ENCODE measurements at regions not wholly inside any gene's neighbourhood (a gene's known extent, or its start where the extent isn't known, plus 50 kb on each side); places are given as distances from the start of the nearest gene placed in this dataset.

DNA sequence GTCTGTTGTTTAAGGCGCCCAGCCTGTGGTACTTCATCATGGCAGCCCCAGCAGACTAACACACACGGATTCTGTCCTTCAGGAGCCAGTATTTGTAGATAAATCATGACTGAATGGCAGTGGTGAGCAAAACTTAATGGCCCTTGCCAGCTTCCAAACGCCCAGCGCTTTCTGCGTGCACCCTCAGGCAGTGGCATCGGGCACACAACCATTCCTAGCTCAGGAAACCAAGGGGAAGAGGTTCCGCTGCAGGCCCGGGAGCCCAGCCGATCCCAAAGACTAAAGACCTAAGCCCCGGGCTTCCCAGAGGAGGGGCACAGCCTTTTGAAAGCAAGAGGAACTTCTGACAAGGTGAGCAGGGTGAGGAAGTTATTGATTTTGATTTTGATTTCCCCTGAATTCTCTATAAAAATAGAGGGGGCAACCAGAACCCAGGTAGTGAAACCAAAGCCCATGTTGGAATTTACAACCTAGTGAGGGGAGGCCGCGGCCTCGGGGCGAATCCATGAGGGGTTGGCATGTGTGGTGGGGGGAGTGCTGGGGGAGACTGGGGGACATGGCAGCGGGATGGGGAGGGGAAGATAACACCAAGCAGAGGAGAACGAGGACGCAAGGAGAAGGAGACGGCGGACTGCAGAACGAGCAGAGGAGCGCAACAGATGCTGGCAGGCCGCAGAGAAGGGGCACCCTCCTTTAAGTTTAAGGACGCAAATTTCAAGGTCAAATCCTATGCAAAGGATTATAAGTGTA is 79.9 kb upstream of the SEPTIN5 start:
- TF ChIP-seq POLR2A (IDR thresholded peaks at IDR 0.05) (no peak), CTCF (IDR thresholded peaks at IDR 0.05) (no peak)

Data from lower leg skin (tissue), 3 donors.